Activated CD8-positive, alpha-beta memory T cell treated with anti-CD3 and anti-CD28 coated beads, Interleukin-2, amount 50 U/mL, for 24 hours (primary cell): ENCODE measurements at regions not wholly inside any gene's neighbourhood (a gene's known extent, or its start where the extent isn't known, plus 50 kb on each side); places are given as distances from the start of the nearest gene placed in this dataset.

Experiments
- DNase-seq: peaks from one replicate; pipeline ENCODE4 v3.0.0-alpha.2; 2020; ENCODE audit errors: extremely low read depth

DNA sequence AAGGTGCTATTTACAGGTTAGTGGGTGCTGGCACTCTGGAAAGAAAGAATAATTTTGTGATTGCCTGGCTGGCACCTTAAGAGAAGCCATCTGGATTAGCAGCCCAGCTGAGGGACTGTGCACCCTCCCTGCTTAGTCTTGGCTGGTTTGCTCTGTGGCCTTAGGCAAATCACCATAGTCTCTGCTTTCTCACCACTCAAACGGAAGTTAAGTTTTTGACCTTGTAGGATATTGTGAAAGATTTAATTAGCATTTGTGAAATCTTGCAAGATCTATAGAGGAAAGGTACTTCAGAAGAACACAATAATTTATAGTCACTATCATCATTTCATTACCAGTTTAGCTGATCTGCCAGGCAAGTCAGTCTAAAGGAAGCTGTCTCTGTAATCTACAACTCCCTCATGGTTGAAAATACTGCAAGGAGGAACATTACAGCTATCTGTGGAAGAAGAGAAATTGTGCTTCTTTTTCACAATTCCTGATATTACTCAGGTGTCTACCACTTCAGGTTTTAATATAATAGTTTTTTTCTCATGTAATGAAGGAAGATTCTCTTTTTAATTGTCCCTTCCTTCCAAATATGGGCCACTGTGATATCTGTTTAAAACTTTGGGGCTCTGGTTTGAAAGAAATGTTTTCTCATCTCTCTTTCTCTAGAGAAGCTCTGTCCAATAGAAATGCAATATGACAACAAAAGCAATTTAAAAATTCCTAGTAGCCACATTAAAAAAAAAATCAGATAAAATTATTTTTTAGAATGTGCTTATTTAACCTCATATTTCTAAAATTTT is 219.6 kb downstream of the PTEN start:
- DNase-seq, result no peak

DNA sequence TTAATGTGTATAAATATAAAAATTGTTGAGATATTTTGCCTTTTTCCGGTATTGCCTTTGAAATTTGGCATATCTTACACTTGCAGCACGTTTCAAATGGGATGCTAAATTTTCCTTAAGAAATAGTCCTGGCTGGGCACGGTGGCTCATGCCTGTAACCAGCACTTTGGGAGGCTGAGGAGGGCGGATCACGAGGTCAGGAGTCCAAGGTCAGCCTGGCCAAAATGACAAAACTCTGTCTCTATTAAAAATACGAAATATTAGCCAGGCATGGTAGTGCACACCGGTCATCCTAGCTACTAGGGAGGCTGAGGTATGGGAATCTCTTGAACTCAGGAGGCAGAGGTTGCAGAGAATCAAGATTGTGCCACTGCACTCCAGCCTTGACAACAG is 220.2 kb downstream of the PTEN start:
- no peak for DNase-seq

DNA sequence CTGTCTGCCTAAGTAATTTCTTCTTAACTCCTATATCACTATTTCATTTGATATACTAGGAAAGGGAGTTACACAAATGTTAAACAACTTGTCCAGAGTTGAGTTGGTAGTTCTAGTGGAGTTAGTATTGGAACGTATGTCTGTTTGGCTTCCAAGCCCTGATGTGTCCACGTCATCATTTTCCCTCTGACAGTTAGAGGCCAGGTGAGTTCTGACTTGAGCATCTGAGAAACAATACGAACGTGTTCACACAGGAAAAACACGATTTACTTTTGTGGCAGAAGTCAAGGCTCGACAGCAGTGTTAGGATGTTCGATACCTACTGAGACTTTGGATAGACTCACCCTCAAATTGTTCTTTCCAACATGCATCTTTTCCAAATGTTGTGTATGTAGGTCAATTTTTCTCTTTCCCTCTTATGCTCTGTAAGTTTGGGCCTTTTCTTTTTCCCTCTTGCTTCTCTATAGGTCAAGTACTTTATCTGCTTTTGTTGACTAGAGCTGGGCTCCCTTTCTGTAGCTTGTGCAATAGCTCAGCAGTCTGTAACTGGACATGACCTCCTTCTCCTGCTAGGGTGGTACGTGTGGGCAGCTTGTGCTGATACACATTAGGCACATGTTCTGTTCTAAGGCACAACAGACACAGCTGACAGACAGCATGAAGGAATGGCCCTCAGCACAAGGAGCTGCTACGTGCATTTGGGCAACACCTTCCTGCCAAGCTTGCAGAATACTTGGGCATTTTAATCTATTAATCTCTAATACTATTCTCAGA is 222.9 kb downstream of the PTEN start:
- no peak for DNase-seq

DNA sequence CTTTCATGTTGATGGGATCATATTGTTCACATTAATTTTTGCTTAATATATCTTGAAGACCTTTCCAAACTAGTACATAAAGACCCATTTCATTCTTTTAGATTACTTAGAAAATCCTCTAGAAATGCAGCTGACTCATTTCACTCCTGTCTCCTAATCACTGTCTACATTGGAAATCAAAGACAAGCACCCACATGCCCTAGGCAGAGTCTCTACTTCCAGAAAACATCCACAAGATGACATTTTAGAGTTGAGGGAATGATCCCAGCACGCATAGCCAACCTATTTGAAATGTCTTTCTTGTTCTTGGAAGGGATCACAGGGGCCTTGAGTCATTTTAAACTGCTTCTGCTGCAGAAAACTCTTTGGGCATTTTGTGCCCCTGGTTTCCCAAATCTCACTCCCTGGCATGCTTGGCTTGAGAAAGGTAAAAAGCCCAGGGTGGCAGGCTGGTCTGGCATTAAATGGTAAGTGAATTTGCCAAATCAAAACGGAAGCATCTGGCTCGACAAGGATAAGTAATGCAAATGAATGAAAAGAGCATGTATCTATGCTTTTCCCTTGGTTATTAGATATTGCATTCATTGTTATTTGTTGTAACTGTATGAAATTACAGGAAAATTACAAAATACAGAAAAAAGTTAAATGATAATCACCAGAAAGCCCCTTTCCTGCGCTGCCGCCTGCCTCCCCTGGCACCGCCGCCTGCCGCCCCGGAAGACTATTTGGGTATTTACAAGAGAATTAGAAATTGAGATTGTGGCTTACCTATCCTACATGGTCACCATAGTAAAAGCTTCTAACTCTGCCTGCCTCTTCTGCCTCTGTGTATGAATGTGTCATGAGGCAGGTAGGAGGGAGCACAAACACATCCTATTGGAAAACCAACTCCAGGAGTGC is 225.3 kb downstream of the PTEN start:
- DNase-seq, result no peak

DNA sequence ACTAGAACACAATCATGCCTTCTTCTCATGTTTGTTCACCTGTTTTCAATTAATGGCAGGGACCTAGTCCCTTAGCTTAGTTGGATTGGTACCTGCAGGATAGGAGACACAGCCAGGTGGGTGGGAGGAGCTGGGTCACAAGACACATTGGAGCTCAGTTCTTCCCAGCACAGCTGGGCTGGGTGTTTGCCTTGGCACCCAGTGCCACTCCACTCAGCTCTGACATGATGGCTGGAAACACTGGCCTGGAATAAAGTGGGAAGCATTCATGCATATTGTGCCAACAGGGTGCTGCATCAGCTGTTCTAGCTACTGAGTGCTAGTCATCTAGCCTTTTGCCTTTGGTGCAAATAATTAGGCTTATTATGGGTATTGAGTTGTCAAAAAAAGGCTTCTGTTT is 226.1 kb downstream of the PTEN start:
- no peak for DNase-seq

DNA sequence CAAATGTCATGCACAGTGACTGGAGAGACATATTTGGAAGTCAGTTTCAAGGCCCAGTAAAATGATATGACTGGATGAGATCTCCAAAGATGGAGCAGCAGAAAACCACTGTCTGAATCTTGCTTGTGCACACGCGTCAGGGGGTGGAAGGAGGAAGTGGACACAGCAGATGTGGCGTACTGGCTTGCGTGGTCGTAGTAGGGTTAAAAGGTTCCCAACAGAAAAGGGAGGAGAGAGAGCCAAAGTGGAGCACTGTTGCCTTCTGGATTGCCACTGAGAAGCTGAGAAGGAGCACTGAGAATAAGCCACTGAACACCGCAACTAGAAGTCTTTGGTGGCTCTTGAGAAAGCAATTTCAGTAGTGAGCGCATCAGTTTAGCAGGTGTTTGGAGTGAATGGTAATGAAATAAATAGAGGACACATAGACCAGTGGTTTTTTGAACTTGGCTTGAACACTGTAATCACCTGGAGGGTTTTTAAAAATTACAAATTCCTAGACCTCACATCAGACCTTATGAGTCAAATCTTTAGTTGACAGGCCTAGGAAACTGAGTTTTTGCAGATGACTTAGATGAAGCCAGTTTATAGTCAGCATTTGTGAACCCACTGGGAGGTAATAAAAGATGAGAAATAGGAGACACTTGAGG is 227.3 kb downstream of the PTEN start:
- no peak for DNase-seq

DNA sequence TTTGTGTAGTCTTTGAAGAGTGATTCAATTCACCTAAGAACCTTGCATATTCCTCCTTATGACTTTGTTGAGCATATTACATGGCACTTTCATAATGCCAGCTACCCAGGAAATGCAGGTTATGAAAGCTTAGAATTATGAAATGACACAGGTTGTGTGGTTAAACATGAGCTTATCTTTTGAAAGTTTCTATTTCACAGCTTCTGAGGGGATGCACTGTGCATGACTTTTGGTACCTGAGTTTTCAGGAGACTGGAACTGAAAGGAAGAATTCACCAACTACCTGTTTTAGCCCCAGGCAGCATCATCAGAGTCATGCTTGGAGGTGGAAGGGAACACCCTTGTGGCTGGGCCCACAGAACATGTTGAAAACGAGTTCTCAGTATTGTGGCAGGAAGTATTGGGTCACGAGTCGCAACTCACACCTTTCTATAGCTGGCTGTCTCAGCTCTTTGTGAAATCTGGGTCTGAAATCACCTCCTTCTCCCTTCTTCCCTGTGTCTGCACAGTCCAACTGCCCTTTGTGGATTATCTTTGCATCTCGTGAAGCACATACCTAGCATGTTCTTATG is 228.2 kb downstream of the PTEN start:
- DNase-seq, result peak; percentile 60

DNA sequence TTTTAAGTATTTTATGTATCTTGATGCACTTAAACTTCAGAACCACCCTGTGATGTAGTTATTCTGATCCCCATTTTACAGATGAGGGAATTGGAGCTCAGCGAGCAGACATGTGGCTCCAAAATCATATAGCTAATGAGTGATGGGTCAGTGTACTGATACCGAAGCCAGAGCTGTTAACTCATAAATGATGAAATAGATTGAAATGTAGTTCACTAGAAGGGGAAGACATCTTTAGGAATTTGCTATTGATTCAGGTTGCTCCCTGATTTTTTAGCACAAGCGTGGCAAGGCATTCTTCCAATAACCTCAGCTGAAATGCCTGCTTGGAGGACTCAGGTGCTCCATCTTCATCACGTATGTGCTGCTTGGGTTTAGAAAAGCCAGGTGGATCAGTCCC is 228.8 kb downstream of the PTEN start:
- DNase-seq, result no peak

DNA sequence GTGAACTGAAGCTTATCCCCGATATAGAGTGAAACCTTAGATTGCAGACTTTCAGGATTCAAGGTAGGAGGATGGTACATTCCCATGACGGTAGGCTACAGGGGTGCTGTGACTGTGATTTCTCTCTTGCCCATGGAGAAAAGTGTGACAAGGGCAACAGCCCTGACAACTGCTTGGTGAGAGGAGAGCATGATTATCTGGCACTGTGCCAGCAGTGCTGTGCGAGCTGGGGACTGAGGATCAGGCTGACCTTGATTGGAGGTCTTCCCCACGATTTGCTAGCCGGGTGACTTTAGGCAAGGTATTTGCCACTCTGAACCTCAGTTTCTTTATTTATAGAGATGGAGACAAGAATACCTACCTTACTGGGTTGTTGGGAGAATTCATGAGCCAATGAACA is 229.5 kb downstream of the PTEN start:
- DNase-seq, result no peak

DNA sequence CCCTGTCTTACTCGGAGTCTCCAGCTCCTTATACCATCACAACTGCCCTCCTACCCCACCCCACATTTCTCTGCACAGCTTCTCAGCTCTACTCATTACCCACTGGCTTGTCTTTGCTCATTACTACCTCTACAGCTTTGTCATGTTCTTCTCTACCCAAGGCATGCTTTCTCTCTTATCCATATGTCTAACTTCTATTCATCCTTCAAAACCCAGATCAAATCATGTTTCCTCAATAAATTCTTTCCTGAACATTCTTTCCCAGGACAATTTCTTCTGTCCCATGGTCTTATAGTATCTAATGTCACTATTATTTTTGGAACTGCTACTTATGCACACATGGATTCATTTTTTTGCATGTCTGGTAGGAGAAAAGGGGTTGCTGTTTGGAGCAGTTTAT is 231.4 kb downstream of the PTEN start:
- no peak for DNase-seq

DNA sequence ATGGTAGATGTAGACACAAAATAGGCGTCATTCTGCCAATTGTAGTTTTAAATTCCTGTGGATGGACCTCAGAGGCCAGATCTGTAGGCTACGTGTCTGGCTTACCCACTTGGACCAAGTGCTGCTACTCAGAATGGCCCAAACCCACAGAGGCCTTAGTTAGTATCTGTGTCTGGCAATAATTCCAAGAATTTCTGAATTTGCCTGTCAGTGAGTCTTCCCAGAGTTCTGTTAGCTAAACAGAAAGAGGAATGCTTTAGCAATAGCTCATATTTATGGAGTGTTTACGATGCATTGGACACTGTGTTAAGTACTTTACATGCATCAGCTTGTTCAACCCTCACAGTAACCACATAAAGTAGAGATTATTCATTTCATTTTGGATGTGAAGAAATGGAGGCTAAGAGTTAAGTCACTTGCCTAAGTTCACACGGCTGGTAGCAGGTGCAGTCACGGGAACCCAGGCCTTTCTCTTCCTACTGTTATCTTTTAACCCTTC is 231.8 kb downstream of the PTEN start:
- DNase-seq, result no peak

DNA sequence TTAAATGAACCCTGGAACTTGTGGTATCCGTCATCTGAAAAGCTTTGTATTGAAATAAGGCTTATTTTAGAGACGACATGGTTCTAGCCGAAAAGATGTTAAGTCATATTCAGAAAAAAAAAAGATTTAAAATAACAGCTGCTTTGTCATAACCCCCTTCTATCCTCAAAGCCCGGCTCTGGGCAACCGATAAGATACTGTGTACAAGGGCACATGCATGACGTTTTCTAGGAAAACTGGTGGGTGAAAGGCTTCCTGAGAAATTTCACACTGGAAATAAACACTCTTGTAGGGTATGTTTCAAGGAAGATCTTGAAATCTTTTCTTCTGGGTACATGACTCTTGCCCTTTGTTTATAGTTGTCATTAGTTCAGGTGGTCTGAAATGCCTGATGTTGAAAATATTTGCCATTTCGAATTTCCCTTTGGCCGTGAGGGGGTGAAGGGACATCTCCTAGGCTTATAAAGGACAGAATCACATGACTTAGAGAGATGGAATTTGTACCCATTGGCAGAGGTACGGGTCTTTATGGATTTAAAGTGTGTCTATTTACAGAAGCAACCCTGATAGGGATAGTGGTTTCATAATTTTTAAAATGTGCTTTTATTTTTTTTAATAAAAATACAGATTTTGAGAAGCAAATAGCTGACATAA is 232.5 kb downstream of the PTEN start:
- DNase-seq, result no peak

DNA sequence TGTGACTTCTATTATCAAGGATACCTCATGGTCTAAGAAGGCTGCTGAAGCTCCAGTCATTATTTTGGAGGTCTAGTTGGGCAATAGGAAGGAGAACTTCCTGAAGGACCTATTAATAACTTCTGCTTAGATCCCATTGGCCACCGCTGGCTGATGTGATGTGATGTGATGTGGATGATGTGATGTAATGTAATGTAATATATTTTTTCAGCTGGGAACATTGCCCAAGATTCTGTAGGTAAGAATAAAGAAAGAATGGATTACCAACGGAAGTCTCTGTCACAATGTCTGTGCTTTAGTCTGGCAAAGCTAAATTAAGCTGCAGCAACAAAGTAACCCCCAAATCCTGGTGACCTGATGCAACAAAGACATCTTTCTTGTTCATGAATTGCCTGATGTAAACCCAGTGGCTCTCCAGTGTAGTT is 233.7 kb downstream of the PTEN start:
- DNase-seq, result no peak

DNA sequence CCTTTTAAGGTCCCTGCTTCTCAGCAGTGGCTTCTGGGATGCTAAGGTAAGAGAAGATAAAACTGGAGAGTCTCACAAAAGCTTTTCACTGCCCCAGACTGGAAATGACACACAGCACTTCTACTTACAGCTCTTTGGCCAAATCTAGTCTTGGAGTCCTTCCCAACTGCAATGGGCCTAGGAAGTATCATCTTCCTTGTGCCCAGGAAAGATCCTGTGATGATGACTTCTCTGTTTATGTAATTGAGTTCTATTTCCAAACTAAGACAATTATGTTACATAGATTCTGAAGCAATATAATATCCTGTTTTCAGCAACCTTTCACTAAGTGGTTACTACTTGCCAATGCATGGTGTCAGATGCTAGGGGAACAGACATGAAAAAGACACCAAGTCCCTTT is 234.1 kb downstream of the PTEN start:
- DNase-seq, result no peak

DNA sequence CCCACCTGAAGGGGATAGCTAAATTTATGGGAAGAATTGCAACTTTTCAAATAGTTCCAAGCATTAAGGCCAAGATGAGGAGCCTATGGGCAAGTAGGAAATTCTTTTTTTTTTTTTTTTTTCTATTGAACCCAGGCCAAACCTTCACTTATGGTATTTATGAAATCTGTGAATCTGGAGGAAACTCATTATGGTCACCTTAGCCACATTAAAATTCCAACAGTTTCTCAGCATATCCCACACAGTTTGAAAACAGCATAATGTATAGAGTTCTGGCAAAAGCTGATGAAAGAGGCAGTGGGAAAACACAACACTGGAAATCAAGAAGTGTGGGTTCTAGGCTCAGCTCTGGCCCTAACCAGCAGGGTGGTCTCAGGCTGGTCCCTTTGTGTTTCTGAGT is 236.9 kb downstream of the PTEN start:
- no peak for DNase-seq

DNA sequence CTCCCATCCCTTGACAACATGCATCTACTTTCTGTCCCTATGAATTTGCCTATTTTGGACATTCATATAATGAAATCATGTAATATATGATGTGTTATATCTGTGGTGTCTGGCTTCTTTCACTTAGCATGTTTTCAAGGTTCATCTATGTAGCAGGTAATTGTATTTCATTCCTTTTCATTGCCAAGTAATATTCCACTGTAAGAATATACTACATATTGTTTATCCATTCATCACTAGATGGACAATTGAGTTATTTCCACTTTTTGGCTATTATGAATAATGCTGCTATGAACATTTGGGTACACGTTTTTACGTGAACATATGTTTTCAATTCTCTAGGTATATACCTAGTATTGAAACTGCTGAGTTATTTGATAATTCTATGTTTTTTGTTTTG is 238.2 kb downstream of the PTEN start:
- DNase-seq, result no peak

DNA sequence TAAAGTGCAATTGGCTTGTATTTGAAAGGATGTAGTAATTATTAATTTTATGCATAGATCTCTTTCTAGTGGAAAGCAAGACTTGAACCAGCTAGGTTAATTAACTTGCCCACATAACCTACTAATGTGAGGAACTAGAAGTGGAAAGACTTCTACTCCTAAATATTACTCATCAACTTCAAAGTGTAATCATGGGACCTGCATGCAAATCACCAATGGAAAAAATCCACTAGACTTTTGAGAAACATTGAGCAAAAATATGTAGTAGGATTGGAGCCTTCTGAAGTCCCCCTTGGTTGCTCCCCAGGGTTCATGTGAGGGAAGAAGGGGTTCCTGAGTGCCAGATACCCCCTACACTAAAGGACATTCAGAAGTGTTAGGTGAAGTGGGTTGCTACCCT is 240.2 kb downstream of the PTEN start:
- no peak for DNase-seq

DNA sequence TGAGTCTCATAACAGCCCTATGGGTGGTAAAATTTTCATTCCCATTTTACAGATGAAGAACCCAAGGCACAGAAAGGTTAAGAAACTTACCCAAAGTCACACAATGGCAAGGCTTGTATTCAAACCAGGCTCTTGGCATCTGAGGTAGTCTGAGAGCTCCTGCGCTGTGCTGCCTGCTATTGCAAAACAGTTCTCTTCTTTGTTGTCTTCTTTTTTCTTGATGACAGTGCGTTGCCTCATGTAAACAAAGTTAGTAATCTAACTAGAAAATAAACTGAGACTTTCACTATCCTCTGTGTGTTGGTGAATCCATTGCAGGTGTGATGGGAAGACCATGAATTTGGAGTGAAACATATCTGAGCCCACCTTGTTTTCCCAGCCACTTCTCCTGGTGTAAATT is 240.8 kb downstream of the PTEN start:
- no peak for DNase-seq

DNA sequence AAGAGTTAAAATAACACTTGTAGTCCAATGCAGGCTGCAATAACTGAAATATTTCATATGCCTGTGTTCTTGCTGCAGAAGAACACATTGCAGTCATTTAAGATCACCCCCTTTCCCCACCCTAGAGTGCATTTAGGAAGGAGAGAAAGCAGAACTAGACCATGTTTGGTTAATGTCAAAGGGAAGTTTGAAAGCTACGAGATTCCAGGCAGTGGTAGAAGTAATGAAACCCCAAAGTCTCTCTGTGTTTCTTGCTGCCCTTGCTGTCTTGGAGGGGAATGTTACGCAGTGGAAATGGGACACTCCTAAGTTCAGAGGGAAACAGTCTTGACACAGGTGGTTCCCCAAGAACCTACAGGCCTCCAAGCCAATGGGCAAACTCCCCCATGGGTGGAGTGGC is 242.9 kb downstream of the PTEN start:
- DNase-seq, result no peak

DNA sequence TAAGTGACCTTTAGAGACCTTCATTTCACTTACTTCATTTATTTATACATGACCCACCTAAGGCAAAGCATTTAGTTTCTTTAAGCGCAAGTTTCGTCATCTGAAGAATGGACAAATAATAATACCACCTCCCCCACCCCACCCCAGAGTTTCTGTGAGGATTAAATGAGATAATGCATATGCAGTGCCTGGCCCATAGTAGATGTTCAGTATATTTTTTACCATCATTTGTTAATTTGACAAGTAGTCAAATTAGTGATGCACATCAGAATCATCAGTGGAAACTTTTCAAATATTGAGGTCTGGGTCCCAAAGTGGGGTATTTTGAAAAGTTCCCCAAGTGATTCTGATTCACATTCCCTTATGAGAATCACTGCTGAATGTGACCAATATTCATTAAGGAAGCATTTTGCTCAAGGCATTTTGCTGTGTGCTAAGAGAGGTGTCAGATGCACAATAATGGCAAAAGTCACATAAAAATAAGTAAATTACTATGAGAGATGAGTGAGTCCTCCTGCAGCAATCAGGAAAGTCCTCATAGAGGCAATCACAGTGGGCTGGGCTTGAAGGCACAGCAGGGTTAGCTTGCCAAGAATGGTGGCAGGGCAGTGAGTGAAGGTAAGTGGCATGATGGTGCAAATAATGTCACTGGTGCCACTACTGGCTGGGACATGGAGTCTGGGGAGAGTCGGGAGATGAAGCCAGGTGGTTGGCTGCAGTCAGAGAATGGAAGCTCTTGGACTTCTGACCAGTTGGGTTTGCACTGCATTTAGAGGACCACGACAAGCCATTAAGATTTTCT is 244.1 kb downstream of the PTEN start:
- no peak for DNase-seq
